Fibroblast of pulmonary artery (primary cell): ENCODE measurements at regions not wholly inside any gene's neighbourhood (a gene's known extent, or its start where the extent isn't known, plus 50 kb on each side); places are given as distances from the start of the nearest gene placed in this dataset.
A peak's percentile ranks its signal among the peaks of the same experiment; 100 is the strongest.

Source experiments
- DNase-seq: peaks from one replicate; pipeline ENCODE4 v3.0.0-alpha.2; 2010; ENCODE audit warnings: low read depth
- H3K4me3 ChIP-seq: replicated peaks from 2 replicates; pipeline ENCODE4 v1.5.1; 2011; ENCODE audit warnings: low read depth, mild to moderate bottlenecking, control low read depth, low read length, moderate library complexity
- TF ChIP-seq, protein P1 (sequence below): IDR thresholded peaks from 2 replicates; pipeline ENCODE4 v1.5.1; 2011; ENCODE audit warnings: mild to moderate bottlenecking, control low read depth, low read length, inconsistent platforms; ENCODE audit errors: missing control alignments

DNA sequence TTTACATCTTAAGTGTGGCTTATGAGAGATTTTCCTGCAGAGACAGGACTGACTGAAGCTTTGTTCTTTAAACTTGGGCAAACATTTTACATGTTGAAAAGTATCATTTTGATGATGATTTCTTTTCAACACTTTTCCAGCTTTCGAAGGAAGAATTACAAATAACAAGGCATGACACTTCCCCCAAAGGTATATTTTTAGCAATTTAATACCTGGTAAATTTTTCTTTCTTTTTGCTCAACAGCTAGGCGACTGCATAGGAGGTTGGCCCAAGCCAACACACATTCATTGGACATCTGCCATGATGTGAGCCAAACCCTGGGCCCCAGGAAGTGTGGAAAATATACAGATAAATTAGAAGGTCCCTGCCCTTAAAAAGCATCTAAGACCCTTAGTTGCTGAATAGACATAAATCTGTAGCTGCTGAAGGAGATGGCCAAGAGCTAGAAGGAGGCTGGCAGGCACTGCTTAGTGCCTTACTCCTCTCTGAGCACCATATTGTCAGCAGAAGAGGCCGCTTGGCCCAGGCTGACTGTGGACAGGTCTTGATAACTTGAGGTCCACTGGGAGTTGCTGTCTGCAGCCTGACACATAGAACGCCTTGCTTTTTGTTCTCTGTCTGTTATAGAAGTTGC is 53.3 kb upstream of the CD44 start:
- TF ChIP-seq, protein P1, sequence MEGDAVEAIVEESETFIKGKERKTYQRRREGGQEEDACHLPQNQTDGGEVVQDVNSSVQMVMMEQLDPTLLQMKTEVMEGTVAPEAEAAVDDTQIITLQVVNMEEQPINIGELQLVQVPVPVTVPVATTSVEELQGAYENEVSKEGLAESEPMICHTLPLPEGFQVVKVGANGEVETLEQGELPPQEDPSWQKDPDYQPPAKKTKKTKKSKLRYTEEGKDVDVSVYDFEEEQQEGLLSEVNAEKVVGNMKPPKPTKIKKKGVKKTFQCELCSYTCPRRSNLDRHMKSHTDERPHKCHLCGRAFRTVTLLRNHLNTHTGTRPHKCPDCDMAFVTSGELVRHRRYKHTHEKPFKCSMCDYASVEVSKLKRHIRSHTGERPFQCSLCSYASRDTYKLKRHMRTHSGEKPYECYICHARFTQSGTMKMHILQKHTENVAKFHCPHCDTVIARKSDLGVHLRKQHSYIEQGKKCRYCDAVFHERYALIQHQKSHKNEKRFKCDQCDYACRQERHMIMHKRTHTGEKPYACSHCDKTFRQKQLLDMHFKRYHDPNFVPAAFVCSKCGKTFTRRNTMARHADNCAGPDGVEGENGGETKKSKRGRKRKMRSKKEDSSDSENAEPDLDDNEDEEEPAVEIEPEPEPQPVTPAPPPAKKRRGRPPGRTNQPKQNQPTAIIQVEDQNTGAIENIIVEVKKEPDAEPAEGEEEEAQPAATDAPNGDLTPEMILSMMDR: no peak
- peak; percentile 56 for DNase-seq
- H3K4me3 ChIP-seq: no peak overlapping the region

GRCh38 chr11:35087648-35088047 is 51.3 kb upstream of the CD44 start:
- TF ChIP-seq, protein P1: no peak
- peak; percentile 97 for DNase-seq
- H3K4me3 ChIP-seq: no peak overlapping the region

GRCh38 chr11:35088226-35088625 is 50.7 kb upstream of the CD44 start:
- DNase-seq: peak; percentile 45
- TF ChIP-seq, protein P1: no peak
- no peak overlapping the region for H3K4me3 ChIP-seq

- no peak overlapping the region for H3K4me3 ChIP-seq
- TF ChIP-seq, protein P1: no peak
- DNase-seq: peak; percentile 51
Observed at GRCh38 chr11:35088676-35089075, 50.3 kb upstream of the CD44 start.
